ENCODE measurements at regions not wholly inside any gene's neighbourhood (a gene's known extent, or its start where the extent isn't known, plus 50 kb on each side); places are given as distances from the start of the nearest gene placed in this dataset.

DNA sequence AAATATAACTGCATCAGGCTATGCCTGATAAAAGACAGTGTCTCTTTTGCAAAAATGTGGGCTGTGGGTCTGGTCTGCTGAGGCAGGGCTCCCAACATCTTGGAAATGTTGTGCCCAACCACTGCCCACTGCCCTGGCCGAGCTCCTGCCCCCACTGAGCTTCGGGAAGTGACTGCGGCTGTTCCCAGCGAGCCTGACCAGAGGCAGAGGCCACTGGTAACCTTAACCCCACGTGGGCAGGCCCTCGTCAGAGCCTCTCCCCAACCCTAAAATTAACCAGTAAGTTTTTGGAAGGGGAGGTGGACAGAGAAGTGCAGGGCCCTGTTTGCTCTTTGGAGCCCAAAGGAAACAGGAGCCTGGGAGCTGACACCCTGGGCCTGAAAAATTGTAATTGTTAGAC lies 225.9 kb downstream of the MAFB start (continued):
- no peak for TF ChIP-seq ZNF175 (tag by site-specific recombination; IDR thresholded peaks at IDR 0.05)
- no peak for TF ChIP-seq SALL2 (tag by site-specific recombination; IDR thresholded peaks at IDR 0.05; ENCODE audit: borderline replicate concordance)
- TF ChIP-seq OVOL3 (tag by site-specific recombination; IDR thresholded peaks at IDR 0.05) = no peak
- TF ChIP-seq KLF16 (tag by site-specific recombination; IDR thresholded peaks at IDR 0.05) = no peak
- TF ChIP-seq ZNF701 (tag by site-specific recombination; IDR thresholded peaks at IDR 0.05) = no peak
- no peak for TF ChIP-seq ZFP41 (tag by site-specific recombination; IDR thresholded peaks at IDR 0.05; ENCODE audit: borderline replicate concordance)
- TF ChIP-seq, protein P1, sequence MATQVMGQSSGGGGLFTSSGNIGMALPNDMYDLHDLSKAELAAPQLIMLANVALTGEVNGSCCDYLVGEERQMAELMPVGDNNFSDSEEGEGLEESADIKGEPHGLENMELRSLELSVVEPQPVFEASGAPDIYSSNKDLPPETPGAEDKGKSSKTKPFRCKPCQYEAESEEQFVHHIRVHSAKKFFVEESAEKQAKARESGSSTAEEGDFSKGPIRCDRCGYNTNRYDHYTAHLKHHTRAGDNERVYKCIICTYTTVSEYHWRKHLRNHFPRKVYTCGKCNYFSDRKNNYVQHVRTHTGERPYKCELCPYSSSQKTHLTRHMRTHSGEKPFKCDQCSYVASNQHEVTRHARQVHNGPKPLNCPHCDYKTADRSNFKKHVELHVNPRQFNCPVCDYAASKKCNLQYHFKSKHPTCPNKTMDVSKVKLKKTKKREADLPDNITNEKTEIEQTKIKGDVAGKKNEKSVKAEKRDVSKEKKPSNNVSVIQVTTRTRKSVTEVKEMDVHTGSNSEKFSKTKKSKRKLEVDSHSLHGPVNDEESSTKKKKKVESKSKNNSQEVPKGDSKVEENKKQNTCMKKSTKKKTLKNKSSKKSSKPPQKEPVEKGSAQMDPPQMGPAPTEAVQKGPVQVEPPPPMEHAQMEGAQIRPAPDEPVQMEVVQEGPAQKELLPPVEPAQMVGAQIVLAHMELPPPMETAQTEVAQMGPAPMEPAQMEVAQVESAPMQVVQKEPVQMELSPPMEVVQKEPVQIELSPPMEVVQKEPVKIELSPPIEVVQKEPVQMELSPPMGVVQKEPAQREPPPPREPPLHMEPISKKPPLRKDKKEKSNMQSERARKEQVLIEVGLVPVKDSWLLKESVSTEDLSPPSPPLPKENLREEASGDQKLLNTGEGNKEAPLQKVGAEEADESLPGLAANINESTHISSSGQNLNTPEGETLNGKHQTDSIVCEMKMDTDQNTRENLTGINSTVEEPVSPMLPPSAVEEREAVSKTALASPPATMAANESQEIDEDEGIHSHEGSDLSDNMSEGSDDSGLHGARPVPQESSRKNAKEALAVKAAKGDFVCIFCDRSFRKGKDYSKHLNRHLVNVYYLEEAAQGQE (tag by site-specific recombination; IDR thresholded peaks at IDR 0.05) = no peak
- TF ChIP-seq, protein P2, sequence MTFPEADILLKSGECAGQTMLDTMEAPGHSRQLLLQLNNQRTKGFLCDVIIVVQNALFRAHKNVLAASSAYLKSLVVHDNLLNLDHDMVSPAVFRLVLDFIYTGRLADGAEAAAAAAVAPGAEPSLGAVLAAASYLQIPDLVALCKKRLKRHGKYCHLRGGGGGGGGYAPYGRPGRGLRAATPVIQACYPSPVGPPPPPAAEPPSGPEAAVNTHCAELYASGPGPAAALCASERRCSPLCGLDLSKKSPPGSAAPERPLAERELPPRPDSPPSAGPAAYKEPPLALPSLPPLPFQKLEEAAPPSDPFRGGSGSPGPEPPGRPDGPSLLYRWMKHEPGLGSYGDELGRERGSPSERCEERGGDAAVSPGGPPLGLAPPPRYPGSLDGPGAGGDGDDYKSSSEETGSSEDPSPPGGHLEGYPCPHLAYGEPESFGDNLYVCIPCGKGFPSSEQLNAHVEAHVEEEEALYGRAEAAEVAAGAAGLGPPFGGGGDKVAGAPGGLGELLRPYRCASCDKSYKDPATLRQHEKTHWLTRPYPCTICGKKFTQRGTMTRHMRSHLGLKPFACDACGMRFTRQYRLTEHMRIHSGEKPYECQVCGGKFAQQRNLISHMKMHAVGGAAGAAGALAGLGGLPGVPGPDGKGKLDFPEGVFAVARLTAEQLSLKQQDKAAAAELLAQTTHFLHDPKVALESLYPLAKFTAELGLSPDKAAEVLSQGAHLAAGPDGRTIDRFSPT (tag by site-specific recombination; IDR thresholded peaks at IDR 0.05) = no peak
- TF ChIP-seq MZF1 (tag by site-specific recombination; IDR thresholded peaks at IDR 0.05; ENCODE audit: borderline replicate concordance) = no peak
- no peak for TF ChIP-seq ZNF112 (tag by site-specific recombination; IDR thresholded peaks at IDR 0.05)
- TF ChIP-seq, protein P3, sequence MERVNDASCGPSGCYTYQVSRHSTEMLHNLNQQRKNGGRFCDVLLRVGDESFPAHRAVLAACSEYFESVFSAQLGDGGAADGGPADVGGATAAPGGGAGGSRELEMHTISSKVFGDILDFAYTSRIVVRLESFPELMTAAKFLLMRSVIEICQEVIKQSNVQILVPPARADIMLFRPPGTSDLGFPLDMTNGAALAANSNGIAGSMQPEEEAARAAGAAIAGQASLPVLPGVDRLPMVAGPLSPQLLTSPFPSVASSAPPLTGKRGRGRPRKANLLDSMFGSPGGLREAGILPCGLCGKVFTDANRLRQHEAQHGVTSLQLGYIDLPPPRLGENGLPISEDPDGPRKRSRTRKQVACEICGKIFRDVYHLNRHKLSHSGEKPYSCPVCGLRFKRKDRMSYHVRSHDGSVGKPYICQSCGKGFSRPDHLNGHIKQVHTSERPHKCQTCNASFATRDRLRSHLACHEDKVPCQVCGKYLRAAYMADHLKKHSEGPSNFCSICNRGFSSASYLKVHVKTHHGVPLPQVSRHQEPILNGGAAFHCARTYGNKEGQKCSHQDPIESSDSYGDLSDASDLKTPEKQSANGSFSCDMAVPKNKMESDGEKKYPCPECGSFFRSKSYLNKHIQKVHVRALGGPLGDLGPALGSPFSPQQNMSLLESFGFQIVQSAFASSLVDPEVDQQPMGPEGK (tag by site-specific recombination; IDR thresholded peaks at IDR 0.05) = no peak
- no peak for TF ChIP-seq SETDB1 (IDR thresholded peaks at IDR 0.05; ENCODE audit: insufficient read length, low read length)
- no peak for TF ChIP-seq BCL11B (tag by site-specific recombination; IDR thresholded peaks at IDR 0.05; ENCODE audit: low read depth)

DNA sequence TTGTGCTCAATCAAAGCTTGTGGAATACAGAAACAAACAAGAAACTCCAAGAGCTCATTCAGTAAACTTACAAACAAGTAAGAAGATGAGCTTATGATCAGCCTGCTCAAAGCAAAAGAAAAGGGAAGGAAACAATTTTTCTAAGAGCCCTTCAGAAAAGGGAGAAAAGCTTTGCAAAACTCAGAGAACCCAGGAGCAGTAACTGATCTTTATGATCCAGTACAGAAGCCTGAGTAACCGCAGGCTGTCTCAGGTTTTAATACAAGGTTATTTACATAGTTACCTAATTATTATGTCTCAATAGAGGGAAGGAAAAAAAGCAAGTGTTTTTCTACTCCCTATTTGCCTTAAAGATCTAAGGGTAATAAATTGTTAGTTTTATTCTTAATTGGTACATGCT lies 226.5 kb downstream of the MAFB start:
- POLR2A ChIA-PET = no interaction called here
- CTCF ChIA-PET = interaction anchor here (0.6 to 0.8 kb wide), 3 partner anchors 13 to 471 kb away, joined by 3 to 5 read pairs (median 4); no protein-coding TSS in a partner anchor

More for the DNA sequence above, 226.5 kb downstream of the MAFB start:
- TF ChIP-seq ZNF24 (tag by site-specific recombination; IDR thresholded peaks at IDR 0.05) (no peak), SP7 (tag by site-specific recombination; IDR thresholded peaks at IDR 0.05) (0 out of 2 replicates have a peak, but pooled peaks have one; percentile 39)
- TF ChIP-seq, protein P4, sequence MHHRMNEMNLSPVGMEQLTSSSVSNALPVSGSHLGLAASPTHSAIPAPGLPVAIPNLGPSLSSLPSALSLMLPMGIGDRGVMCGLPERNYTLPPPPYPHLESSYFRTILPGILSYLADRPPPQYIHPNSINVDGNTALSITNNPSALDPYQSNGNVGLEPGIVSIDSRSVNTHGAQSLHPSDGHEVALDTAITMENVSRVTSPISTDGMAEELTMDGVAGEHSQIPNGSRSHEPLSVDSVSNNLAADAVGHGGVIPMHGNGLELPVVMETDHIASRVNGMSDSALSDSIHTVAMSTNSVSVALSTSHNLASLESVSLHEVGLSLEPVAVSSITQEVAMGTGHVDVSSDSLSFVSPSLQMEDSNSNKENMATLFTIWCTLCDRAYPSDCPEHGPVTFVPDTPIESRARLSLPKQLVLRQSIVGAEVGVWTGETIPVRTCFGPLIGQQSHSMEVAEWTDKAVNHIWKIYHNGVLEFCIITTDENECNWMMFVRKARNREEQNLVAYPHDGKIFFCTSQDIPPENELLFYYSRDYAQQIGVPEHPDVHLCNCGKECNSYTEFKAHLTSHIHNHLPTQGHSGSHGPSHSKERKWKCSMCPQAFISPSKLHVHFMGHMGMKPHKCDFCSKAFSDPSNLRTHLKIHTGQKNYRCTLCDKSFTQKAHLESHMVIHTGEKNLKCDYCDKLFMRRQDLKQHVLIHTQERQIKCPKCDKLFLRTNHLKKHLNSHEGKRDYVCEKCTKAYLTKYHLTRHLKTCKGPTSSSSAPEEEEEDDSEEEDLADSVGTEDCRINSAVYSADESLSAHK (tag by site-specific recombination; IDR thresholded peaks at IDR 0.05) = no peak
- TF ChIP-seq, protein P5, sequence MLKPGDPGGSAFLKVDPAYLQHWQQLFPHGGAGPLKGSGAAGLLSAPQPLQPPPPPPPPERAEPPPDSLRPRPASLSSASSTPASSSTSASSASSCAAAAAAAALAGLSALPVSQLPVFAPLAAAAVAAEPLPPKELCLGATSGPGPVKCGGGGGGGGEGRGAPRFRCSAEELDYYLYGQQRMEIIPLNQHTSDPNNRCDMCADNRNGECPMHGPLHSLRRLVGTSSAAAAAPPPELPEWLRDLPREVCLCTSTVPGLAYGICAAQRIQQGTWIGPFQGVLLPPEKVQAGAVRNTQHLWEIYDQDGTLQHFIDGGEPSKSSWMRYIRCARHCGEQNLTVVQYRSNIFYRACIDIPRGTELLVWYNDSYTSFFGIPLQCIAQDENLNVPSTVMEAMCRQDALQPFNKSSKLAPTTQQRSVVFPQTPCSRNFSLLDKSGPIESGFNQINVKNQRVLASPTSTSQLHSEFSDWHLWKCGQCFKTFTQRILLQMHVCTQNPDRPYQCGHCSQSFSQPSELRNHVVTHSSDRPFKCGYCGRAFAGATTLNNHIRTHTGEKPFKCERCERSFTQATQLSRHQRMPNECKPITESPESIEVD (tag by site-specific recombination; IDR thresholded peaks at IDR 0.05) = 0 out of 2 replicates have a peak, but pooled peaks have one; percentile 16
- TF ChIP-seq, protein P6, sequence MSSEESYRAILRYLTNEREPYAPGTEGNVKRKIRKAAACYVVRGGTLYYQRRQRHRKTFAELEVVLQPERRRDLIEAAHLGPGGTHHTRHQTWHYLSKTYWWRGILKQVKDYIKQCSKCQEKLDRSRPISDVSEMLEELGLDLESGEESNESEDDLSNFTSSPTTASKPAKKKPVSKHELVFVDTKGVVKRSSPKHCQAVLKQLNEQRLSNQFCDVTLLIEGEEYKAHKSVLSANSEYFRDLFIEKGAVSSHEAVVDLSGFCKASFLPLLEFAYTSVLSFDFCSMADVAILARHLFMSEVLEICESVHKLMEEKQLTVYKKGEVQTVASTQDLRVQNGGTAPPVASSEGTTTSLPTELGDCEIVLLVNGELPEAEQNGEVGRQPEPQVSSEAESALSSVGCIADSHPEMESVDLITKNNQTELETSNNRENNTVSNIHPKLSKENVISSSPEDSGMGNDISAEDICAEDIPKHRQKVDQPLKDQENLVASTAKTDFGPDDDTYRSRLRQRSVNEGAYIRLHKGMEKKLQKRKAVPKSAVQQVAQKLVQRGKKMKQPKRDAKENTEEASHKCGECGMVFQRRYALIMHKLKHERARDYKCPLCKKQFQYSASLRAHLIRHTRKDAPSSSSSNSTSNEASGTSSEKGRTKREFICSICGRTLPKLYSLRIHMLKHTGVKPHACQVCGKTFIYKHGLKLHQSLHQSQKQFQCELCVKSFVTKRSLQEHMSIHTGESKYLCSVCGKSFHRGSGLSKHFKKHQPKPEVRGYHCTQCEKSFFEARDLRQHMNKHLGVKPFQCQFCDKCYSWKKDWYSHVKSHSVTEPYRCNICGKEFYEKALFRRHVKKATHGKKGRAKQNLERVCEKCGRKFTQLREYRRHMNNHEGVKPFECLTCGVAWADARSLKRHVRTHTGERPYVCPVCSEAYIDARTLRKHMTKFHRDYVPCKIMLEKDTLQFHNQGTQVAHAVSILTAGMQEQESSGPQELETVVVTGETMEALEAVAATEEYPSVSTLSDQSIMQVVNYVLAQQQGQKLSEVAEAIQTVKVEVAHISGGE (tag by site-specific recombination; conservative IDR thresholded peaks at IDR 0.05; ENCODE audit: low read depth) = no peak
- H3K36me3 ChIP-seq (ENCODE audit: control insufficient read depth in 2 of 2, insufficient read depth in 1 of 2, low read length in 2 of 2) = no peaks in the 10 kb centered on the region
- no peak overlapping the region for H3K4me3 ChIP-seq (ENCODE audit: low read depth, low read length)
- H3K27ac ChIP-seq (ENCODE audit: extremely low read depth, low read depth, low read length) = no peak overlapping the region
- H3K4me1 ChIP-seq (ENCODE audit: control insufficient read depth, insufficient read depth, low read length) = no peaks in the 10 kb centered on the region
- no peaks in the 10 kb centered on the region for H3K9me3 ChIP-seq (ENCODE audit: control insufficient read depth, insufficient read depth, low read depth, low read length)

All from HEK293 (cell line).